SK-N-MC (cell line): ENCODE measurements at regions not wholly inside any gene's neighbourhood (a gene's known extent, or its start where the extent isn't known, plus 50 kb on each side); places are given as distances from the start of the nearest gene placed in this dataset.

ENCODE experiments used
- EZH2 ChIP-seq: fragments of 200-600 bp; sonication (generic); IDR thresholded peaks from one replicate; pipeline ENCODE4 v1.6.1; 2017; ENCODE audit warnings: antibody characterized with exemption
- FOXP2 ChIP-seq: optimal IDR thresholded peaks from 2 replicates; pipeline ENCODE3; 2011; ENCODE audit warnings: mild to moderate bottlenecking, moderate library complexity; ENCODE audit not compliant: insufficient read depth; ENCODE audit errors: extremely low read length, control extremely low read depth
- POLR2AphosphoS5 ChIP-seq: IDR thresholded peaks from 2 replicates; pipeline ENCODE4 v1.6.1; 2012; ENCODE audit warnings: mild to moderate bottlenecking, low read depth, low read length, borderline replicate concordance

DNA sequence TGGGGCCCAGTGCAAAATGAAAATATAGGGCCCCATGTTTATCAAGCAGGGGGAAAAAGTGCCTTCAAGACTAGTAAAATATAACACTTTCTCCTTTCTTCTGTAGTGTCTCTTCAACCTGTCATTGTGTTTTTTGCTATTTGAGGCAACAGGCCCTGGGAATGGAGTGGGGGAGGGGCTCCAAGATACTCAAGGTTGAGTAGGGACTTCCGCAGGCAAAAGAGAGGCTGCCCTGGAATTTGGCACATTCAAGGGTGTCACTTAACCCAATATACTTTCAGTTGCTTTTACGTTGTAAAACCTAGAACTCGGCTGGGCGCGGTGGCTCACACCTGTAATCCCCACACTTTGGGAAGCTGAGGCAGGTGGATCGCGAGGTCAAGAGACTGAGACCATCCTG, 154.9 kb downstream of the ALDH8A1 start:
- TF ChIP-seq POLR2AphosphoS5 (no peak), EZH2 (no peak), FOXP2 (no peak)
